ENCODE measurements at regions not wholly inside any gene's neighbourhood (a gene's known extent, or its start where the extent isn't known, plus 50 kb on each side); places are given as distances from the start of the nearest gene placed in this dataset.

DNA sequence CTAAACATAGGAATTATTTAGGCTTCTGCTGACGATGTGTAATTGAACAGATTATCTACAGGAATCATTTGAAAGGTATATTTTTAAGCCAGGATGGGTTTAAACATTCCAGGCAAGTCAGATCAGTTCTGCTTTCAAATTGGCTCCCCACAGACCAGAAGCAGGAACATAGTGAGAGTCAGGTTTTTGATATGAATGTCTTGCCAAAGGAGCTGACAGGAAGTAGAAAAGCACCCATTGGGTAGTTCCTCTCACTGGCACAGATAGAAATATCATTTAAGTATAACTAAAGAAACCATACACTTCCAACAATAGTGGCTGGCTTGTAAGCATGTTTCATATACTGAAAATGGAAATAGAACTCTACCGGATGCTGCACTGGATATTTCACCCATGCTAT, 95.2 kb downstream of the CLDN1 start:
- WGBS (ENCODE audit: insufficient coverage, insufficient replicate concordance, low lambda C conversion rate, missing lambda C conversion rate) = 51% methylated on average over 2 of the region's 2 CpGs
- BruUV-seq (replicated peaks) = no TSS peak
- Histone ChIP-seq H3K79me2 (ENCODE audit: control insufficient read depth, insufficient read depth, low read length) (no peaks in the 10 kb centered on the region), H3K9me3 (replicated peaks; ENCODE audit: control insufficient read depth, insufficient read depth, low read length) (no peaks in the 10 kb centered on the region), H3K27me3 (replicated peaks in 1 of 2; ENCODE audit: control insufficient read depth in 2 of 2, insufficient read depth in 2 of 2, low read length in 1 of 2) (no peaks in the 10 kb centered on the region), H3K4me1 (ENCODE audit: control insufficient read depth, insufficient read depth, low read length) (no peaks in the 10 kb centered on the region), H3K9ac (ENCODE audit: control insufficient read depth, insufficient read depth, low read length) (no peak overlapping the region), H3K4me3 (no peak overlapping the region), H3K27ac (ENCODE audit: control insufficient read depth, insufficient read depth) (no peak overlapping the region), H3K36me3 (ENCODE audit: control insufficient read depth in 2 of 2, insufficient read depth in 2 of 2, low read length in 1 of 2) (no peaks in the 10 kb centered on the region), H3K4me2 (ENCODE audit: control insufficient read depth, insufficient read depth) (no peak overlapping the region), H2AFZ (ENCODE audit: control insufficient read depth, low read depth, low read length) (no peak overlapping the region), H4K20me1 (ENCODE audit: control insufficient read depth, insufficient read depth) (no peaks in the 10 kb centered on the region)
- in situ Hi-C loops (cut with MboI) (no loop called here), intact Hi-C loops (cut with micrococcal nuclease; ENCODE audit: unreplicated experiment) (loop anchor here (5.0 to 10.0 kb wide), 2 partner anchors 95 to 468 kb away; partner anchors contain the start of gene CLDN1)
- RAD21 ChIA-PET (ENCODE audit: unreplicated experiment) = interaction anchor here (1.5 to 7.1 kb wide), 6 partner anchors 17 to 197 kb away, joined by 3 to 56 read pairs (median 30); no protein-coding TSS in a partner anchor
- no peak for FAIRE-seq
- CTCF ChIA-PET = interaction anchor here (0.6 to 5.4 kb wide), 8 partner anchors 24 to 265 kb away, joined by 3 to 98 read pairs (median 41); partner anchors contain the start of gene CLDN1
- POLR2A ChIA-PET = interaction anchor here (0.6 kb wide), 1 partner anchor 95 kb away, joined by 3 read pairs; the partner anchor contains the start of gene CLDN1
- ATAC-seq = no peak; the same call in 1 of the 3 replicates
- SMC1A ChIA-PET (ENCODE audit: uncharacterized antibody, unreplicated experiment) = interaction anchor here (1.0 to 8.9 kb wide), 9 partner anchors 9 to 198 kb away, joined by 3 to 102 read pairs (median 6); no protein-coding TSS in a partner anchor
- no peak for DNase-seq (ENCODE audit: low read depth, low spot score)
- no peak for TF ChIP-seq HDGF (IDR thresholded peaks at IDR 0.05)
- no peak for TF ChIP-seq RBBP5 (conservative IDR thresholded peaks at IDR 0.05)
- TF ChIP-seq, protein P1, sequence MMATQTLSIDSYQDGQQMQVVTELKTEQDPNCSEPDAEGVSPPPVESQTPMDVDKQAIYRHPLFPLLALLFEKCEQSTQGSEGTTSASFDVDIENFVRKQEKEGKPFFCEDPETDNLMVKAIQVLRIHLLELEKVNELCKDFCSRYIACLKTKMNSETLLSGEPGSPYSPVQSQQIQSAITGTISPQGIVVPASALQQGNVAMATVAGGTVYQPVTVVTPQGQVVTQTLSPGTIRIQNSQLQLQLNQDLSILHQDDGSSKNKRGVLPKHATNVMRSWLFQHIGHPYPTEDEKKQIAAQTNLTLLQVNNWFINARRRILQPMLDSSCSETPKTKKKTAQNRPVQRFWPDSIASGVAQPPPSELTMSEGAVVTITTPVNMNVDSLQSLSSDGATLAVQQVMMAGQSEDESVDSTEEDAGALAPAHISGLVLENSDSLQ (IDR thresholded peaks at IDR 0.05) = no peak
- no peak for TF ChIP-seq NFXL1 (IDR thresholded peaks at IDR 0.05; ENCODE audit: borderline replicate concordance)
- TF ChIP-seq, protein P2, sequence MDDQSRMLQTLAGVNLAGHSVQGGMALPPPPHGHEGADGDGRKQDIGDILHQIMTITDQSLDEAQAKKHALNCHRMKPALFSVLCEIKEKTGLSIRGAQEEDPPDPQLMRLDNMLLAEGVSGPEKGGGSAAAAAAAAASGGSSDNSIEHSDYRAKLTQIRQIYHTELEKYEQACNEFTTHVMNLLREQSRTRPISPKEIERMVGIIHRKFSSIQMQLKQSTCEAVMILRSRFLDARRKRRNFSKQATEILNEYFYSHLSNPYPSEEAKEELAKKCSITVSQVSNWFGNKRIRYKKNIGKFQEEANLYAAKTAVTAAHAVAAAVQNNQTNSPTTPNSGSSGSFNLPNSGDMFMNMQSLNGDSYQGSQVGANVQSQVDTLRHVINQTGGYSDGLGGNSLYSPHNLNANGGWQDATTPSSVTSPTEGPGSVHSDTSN (IDR thresholded peaks at IDR 0.05; ENCODE audit: insufficient replicate concordance, low read depth, low read length) = no peak
- TF ChIP-seq MXI1 (IDR thresholded peaks at IDR 0.05; ENCODE audit: low read depth, low read length) = no peak
- TF ChIP-seq PAX8 (IDR thresholded peaks at IDR 0.05) = no peak
- TF ChIP-seq FOXM1 (IDR thresholded peaks at IDR 0.05; ENCODE audit: low read depth, low read length) = no peak

Data from GM12878 (cell line).